ENCODE measurements at regions not wholly inside any gene's neighbourhood (a gene's known extent, or its start where the extent isn't known, plus 50 kb on each side); places are given as distances from the start of the nearest gene placed in this dataset.

GRCh38 chr6:66861007-66861541 lies 1154.0 kb upstream of the EYS start:
- ChIA-PET CTCF (ENCODE audit: partially characterized antibody) (no interaction called here), POLR2A (ENCODE audit: partially characterized antibody) (no interaction called here)
- H3K27me3 ChIP-seq (replicated peaks in 1 of 4; ENCODE audit: control insufficient read depth in 3 of 4, extremely low read depth in 1 of 4, insufficient read depth in 3 of 4, low read length in 3 of 4): no peaks in the 10 kb centered on the region
- H4K20me1 ChIP-seq (replicated peaks in 1 of 2; ENCODE audit: control insufficient read depth in 1 of 2, insufficient read depth in 2 of 2, low read length in 2 of 2): no peaks in the 10 kb centered on the region
- H3K56ac ChIP-seq (replicated peaks; ENCODE audit: insufficient read length, low read depth, low read length): no peak overlapping the region
- no peaks in the 10 kb centered on the region for H3K79me1 ChIP-seq (ENCODE audit: low read depth, low read length)
- H4K5ac ChIP-seq (ENCODE audit: insufficient read length, low read depth, low read length): no peak overlapping the region
- no peak overlapping the region for H3K23ac ChIP-seq (ENCODE audit: insufficient read length)
- no peak overlapping the region for H3K4me3 ChIP-seq (ENCODE audit: extremely low read depth in 1 of 4, insufficient read depth in 2 of 4, low read depth in 3 of 4, low read length in 4 of 4)
- WGBS, 2 experiments (ENCODE audit: extremely low coverage in 1 of 2, insufficient coverage in 1 of 2, insufficient read length in 1 of 2, insufficient replicate concordance in 2 of 2, low coverage in 1 of 2, low lambda C conversion rate in 2 of 2, missing lambda C conversion rate in 1 of 2): 85% methylated on average over 2 of the region's 2 CpGs; no CpG with 5 or more reads in 1 of the 2 experiments
- H3K18ac ChIP-seq (ENCODE audit: extremely low read depth, low read length): no peak overlapping the region
- H3K14ac ChIP-seq (ENCODE audit: insufficient read length): no peak overlapping the region
- no peak overlapping the region for H3K9ac ChIP-seq (replicated peaks in 1 of 4; ENCODE audit: extremely low read depth in 1 of 4, low read depth in 3 of 4, low read length in 3 of 4)
- no peaks in the 10 kb centered on the region for H3K36me3 ChIP-seq (ENCODE audit: control insufficient read depth in 2 of 4, insufficient read depth in 4 of 4, low read length in 3 of 4)
- H3K4me1 ChIP-seq (replicated peaks in 1 of 4; ENCODE audit: control insufficient read depth in 3 of 4, insufficient read depth in 4 of 4, low read length in 3 of 4): no peaks in the 10 kb centered on the region
- no peak overlapping the region for H2BK20ac ChIP-seq (ENCODE audit: low read length)
- no peak overlapping the region for H4K8ac ChIP-seq (ENCODE audit: extremely low read depth, insufficient read depth, low read length)
- no peak overlapping the region for H3K27ac ChIP-seq (ENCODE audit: low read depth, low read length)
- H2BK120ac ChIP-seq (replicated peaks; ENCODE audit: low read depth, low read length): no peak overlapping the region
- H2BK5ac ChIP-seq (ENCODE audit: low read depth, low read length): no peak overlapping the region
- no peak for TF ChIP-seq ATF3 (IDR thresholded peaks at IDR 0.05; ENCODE audit: insufficient read depth, low read depth, low read length)
- no peak overlapping the region for H2AFZ ChIP-seq (ENCODE audit: low read length)
- no peak for DNase-seq (ENCODE audit: low read depth in 1 of 2, low spot score in 2 of 2)
- no peak overlapping the region for H2BK12ac ChIP-seq (ENCODE audit: low read depth, low read length)
- no peaks in the 10 kb centered on the region; a peak in 1 of 4 replicates for H3K9me3 ChIP-seq (ENCODE audit: insufficient read depth in 2 of 2, low read depth in 1 of 2, low read length in 1 of 2)
- no peaks in the 10 kb centered on the region for H3K79me2 ChIP-seq (ENCODE audit: control insufficient read depth in 1 of 2, insufficient read depth in 2 of 2, low read length in 2 of 2)
- FAIRE-seq: no peak
- H3K4me2 ChIP-seq (ENCODE audit: insufficient read depth in 1 of 2, low read depth in 2 of 2, low read length in 2 of 2): no peak overlapping the region
- no peaks in the 10 kb centered on the region for H3K23me2 ChIP-seq (ENCODE audit: low read depth, low read length)
- no peak overlapping the region for H2BK15ac ChIP-seq (ENCODE audit: low read length)
- H3K4ac ChIP-seq (replicated peaks; ENCODE audit: insufficient read length, low read depth, low read length): no peak overlapping the region
- no peak overlapping the region for H4K91ac ChIP-seq (replicated peaks; ENCODE audit: insufficient read length, low read length)
- no peak overlapping the region for H2AK5ac ChIP-seq (ENCODE audit: low read depth, low read length)

Measured in H1 (cell line).